Epithelial cell of esophagus (primary cell): ENCODE measurements at regions not wholly inside any gene's neighbourhood (a gene's known extent, or its start where the extent isn't known, plus 50 kb on each side); places are given as distances from the start of the nearest gene placed in this dataset.

Experiments
- DNase-seq: peaks from one replicate; pipeline ENCODE4 v3.0.0; 2010; ENCODE audit warnings: low read depth
- H3K4me3 ChIP-seq: 2 replicates; pipeline ENCODE4 v1.5.1; 2011; ENCODE audit warnings: mild to moderate bottlenecking, low read length, control low read depth
- CTCF ChIP-seq: IDR thresholded peaks from 2 replicates; pipeline ENCODE4 v1.5.1; 2011; ENCODE audit warnings: low read depth, mild to moderate bottlenecking, low read length, control low read depth, inconsistent platforms; ENCODE audit not compliant: insufficient read depth; ENCODE audit errors: missing control alignments

GRCh38 chr10:108005627-108006026, 841.1 kb upstream of the SORCS1 start:
- TF ChIP-seq CTCF, result no peak
- DNase-seq, result peak; percentile 52
- H3K4me3 ChIP-seq, result no peak overlapping the region

- TF ChIP-seq CTCF, result no peak
- no peak for DNase-seq
- H3K4me3 ChIP-seq, result no peak overlapping the region
Measured at GRCh38 chr10:108003576-108003975, 839.1 kb upstream of the SORCS1 start.

GRCh38 chr10:108003061-108003460, 838.6 kb upstream of the SORCS1 start:
- no peak overlapping the region for H3K4me3 ChIP-seq
- no peak for TF ChIP-seq CTCF
- DNase-seq, result no peak

GRCh38 chr10:108000365-108000764, 835.9 kb upstream of the SORCS1 start:
- no peak for TF ChIP-seq CTCF
- H3K4me3 ChIP-seq, result no peak overlapping the region
- no peak for DNase-seq

GRCh38 chr10:107994621-107995270, 830.2 kb upstream of the SORCS1 start:
- no peak overlapping the region for H3K4me3 ChIP-seq
- no peak for TF ChIP-seq CTCF
- peak; percentile 59 for DNase-seq

- TF ChIP-seq CTCF, result no peak
- H3K4me3 ChIP-seq, result no peak overlapping the region
- DNase-seq, result no peak
Measured at GRCh38 chr10:107986571-107986970, 822.1 kb upstream of the SORCS1 start.

GRCh38 chr10:107984581-107984980, 820.1 kb upstream of the SORCS1 start:
- no peak overlapping the region for H3K4me3 ChIP-seq
- no peak for DNase-seq
- TF ChIP-seq CTCF, result no peak
